ENCODE measurements at regions not wholly inside any gene's neighbourhood (a gene's known extent, or its start where the extent isn't known, plus 50 kb on each side); places are given as distances from the start of the nearest gene placed in this dataset.

DNA sequence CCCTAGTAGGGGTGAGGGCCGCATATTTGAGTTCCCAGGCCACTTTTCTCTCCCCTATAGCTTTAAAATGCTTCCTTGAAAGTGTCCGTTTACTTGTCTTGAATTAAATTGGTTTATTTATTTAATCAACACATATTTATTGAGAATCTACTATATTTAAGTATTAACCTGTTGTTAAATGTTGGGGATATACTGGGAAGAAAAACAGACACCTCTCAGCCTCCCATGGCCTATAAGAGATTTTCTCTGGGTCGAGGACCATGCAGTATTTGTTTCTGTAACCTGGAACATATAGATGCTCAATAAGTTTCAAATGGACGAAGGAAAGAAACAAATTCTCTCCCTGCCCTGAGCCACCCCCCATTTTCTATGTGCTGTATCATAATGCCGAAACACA is 98.6 kb downstream of the INSIG2 start:
- TF ChIP-seq, protein P1, sequence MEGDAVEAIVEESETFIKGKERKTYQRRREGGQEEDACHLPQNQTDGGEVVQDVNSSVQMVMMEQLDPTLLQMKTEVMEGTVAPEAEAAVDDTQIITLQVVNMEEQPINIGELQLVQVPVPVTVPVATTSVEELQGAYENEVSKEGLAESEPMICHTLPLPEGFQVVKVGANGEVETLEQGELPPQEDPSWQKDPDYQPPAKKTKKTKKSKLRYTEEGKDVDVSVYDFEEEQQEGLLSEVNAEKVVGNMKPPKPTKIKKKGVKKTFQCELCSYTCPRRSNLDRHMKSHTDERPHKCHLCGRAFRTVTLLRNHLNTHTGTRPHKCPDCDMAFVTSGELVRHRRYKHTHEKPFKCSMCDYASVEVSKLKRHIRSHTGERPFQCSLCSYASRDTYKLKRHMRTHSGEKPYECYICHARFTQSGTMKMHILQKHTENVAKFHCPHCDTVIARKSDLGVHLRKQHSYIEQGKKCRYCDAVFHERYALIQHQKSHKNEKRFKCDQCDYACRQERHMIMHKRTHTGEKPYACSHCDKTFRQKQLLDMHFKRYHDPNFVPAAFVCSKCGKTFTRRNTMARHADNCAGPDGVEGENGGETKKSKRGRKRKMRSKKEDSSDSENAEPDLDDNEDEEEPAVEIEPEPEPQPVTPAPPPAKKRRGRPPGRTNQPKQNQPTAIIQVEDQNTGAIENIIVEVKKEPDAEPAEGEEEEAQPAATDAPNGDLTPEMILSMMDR (IDR thresholded peaks at IDR 0.05; ENCODE audit: low read depth, low read length): no peak
- no peak overlapping the region; the same call in 1 of the 2 replicates for H3K4me3 ChIP-seq (ENCODE audit: low read depth, low read length)

DNA sequence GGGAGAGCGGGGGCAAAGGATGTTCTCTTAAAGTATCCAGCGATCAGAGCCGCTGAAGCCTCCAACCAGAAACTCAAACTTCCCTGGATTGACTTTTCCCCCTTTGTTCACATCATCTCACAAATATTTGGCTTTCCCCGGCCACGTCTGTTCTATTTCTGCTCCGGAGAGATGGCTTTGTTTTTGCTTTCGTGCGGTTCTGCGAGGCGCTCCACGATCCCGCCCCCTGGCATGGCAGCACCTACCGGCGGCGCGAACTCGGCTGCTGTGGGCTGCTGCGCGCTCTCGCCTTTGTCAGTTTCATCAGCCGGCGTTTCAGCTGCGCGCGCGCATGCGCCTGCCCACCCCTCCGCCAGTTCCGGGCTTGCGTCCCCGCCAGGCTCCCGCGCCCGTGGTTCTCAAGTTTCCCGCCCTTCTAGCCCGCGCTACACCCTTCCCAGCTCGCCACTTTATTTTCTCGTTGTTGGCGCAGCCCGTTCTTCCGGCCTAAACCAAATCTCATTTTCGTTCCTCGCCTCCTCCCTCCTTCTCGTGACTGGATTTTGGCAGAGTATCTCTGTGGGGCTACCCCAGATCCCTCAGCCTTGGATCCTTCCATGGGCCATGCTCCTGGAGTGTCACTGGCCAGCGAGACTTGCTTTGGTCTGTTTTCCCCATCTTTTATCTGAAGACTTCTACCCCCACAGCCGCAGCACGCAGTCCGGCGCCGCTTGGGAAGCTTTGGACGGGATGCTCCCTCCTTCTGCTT is 98.0 kb downstream of the INSIG2 start:
- TF ChIP-seq, protein P1 (IDR thresholded peaks at IDR 0.05; ENCODE audit: low read depth, low read length): no peak
- H3K4me3 ChIP-seq (ENCODE audit: low read depth, low read length): peak overlapping the region; percentile 67

DNA sequence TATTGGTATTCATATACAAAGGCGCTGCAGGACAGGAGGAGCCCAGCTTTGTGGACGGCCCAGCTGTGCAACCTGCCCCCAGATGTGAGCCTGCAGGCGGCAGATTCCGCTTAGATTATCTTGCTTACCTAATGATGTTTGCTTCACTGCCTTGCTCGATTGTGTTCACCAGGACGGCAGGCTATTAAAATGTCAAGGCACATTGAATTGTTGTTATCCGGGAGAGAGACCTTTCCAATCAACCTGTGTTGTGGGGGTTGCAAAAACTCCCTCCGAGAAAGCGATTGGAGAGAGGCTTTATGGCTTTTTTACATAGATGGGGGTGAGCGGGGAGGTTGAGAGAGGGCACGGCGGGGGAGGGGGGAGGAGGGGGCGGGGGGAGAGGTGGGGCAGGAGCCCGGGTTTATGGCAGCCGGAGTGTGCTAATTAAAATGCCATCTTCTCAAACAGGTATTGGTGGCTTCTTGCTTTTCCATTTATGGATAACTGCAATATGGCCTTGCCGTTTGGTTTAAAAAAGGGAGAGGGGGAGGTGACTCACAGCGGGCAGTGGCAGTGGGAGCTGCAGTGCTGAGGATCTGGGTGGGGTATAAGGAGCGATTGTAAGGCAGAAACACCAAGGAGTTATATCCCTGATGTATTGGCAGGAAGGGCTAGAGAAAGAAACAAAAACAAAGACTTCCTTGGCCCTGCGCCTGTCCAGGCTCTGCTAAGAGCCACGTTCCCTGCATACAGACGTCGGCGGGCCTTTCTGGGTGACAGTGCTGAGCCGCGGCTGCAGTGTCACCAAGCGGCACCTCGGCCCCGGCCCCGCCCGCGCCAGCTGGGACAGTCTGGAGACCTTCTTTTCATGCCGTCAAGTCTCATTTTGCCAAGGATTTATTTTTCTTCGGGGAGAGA is 97.2 kb downstream of the INSIG2 start:
- TF ChIP-seq, protein P1 (IDR thresholded peaks at IDR 0.05; ENCODE audit: low read depth, low read length): no peak
- peak overlapping the region; percentile 67 for H3K4me3 ChIP-seq (ENCODE audit: low read depth, low read length)

DNA sequence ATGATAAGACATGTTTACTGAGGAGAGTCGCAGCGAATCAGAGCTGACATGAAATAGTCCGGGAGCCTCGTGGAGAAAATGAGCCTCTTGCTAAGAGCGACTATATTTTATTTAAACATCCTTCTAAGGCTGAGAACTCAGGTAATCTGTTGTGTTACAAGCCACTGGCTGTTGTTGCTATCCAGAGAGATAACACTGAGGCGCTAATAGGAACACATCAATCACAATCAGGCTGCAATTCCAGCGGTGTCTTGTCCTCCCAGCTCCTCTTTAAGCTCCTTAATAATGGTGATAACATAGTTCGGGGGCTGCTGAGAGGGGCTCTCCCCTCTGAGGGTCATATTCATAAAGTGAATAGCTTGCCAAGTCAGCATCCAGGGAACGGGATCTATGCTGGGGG is 95.1 kb downstream of the INSIG2 start:
- no peak overlapping the region for H3K4me3 ChIP-seq (ENCODE audit: low read depth, low read length)
- TF ChIP-seq, protein P1 (IDR thresholded peaks at IDR 0.05; ENCODE audit: low read depth, low read length): no peak

DNA sequence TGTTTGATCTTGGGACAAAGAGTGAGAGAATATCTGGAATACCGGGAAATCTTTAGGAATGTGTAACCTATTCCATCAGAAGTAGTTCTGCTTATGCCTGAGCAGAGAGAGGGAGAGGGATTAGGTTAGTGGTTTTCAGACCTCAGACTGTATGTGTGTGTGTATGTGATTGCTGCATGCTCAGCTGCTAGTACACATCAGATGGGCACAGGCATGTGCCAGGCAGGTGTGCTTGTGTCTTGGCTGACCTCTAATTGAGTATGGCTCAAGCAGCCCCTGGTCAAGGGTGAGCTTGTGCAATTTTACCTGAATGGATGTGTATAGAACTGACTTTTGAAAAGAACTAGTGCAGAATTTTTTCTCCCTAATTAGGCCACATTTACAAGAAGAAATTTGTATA is 91.2 kb downstream of the INSIG2 start:
- TF ChIP-seq, protein P1 (IDR thresholded peaks at IDR 0.05; ENCODE audit: low read depth, low read length): no peak
- H3K4me3 ChIP-seq (ENCODE audit: low read depth, low read length): no peak overlapping the region

DNA sequence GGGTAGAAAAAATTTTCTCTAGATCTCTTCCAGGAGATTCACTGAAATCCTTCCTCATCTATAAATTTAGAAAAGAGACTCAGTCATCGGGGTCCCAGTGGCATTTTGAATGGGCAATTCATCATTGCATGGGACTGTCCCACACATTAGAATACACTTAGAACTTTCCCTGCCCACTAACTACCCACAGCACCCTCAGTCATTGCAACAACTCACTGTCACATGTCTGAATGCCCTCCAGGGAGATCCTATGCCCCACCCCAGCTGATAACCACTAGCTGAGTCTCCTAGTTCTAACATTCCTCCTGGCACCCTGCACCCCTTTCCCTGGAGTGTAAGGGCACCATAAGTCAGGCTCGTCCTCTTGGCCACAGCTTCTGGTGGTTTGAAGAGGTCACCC is 89.6 kb downstream of the INSIG2 start:
- H3K4me3 ChIP-seq (ENCODE audit: low read depth, low read length): no peak overlapping the region
- TF ChIP-seq, protein P1 (IDR thresholded peaks at IDR 0.05; ENCODE audit: low read depth, low read length): no peak

DNA sequence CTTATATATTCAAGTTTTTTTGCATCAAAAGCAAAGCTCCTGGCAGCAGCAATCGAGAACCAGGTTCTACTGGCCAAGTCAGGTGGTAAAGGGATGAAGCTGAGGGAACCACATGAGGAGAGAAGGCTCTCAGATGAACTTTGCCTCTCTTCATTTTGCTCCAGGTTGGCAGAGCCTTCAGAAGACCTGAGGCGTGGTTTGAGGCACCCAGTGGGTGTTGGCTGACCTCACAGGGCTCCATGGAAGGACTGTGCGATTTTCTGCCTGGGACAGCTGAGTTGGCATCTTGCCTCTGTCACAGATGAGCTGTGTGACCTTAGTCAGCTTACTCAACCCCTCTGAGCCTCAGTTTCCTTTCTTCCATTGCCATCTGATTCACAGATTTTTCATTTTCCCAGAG is 89.0 kb downstream of the INSIG2 start:
- H3K4me3 ChIP-seq (ENCODE audit: low read depth, low read length): no peak overlapping the region
- TF ChIP-seq, protein P1 (IDR thresholded peaks at IDR 0.05; ENCODE audit: low read depth, low read length): no peak
